ACHN (cell line): ENCODE measurements at regions not wholly inside any gene's neighbourhood (a gene's known extent, or its start where the extent isn't known, plus 50 kb on each side); places are given as distances from the start of the nearest gene placed in this dataset.
"Not testable (repeated sequence)": the region's sequence is repeated elsewhere in the genome, so short reads cannot be mapped to it uniquely, and the experiment has no call there.

Experiments
- DNase-seq: peaks from one replicate; pipeline ENCODE4 v3.0.0-alpha.2; 2015
- in situ Hi-C: cut with HindIII; loops from 2 replicates; pipeline ENCODE4 v1.10.0; 2017; ENCODE audit warnings: low sequenced_read_pairs, low pct_ligation_motif_present, low pct_unique_long_range_greater_than_20kb

DNA sequence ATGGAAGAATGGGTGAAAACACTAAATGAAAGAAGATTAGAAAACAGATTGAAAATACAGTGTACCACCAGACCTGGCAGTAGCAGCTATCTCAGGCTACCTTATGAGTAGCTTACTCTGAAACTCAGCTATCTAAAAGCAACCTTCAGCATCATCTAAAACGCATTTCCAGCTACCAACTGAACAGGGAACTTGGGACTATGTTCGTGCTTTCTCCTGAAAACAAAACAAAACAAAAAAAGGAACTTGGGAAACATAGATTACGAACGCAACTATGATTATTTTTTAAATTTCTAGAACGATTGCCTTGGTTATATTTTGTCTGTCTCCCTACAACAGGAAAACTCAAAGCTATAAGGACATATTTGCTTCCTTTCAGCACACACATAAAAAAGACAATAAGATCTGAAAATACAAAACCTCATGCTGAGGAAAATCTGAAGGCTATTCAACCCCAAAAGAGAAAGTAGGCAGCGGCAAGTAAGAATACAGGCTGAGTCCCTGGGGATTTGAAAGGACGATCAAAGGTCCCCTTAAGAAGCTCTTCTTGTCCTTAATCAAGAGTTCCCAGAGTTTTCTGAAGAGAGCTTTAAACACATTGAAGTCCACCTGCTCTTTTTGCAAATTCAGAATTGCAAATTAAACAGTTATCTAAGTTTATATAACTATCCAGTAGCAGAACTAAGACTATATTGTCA lies 53.4 kb downstream of the OR2K2 start:
- DNase-seq: no peak
- in situ Hi-C loops: no loop called here

DNA sequence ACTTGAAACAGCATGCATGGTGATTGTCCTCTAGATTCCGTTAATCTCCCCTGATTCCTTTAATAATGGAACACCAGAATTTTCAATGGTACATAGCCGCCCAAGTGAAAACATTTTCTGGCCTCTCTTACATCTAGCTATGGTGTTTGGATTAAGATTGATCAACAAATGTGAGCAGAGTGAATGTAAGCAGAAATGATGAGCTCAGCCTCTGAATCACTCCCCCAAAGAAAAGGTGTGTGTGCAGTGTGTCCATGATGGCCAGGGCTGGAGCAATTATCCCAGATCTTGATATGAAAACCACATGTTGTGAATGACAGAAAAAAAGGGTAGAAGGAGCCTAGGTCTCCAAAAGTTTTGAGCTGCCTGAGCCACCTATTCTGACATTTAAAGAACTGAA lies 55.3 kb downstream of the OR2K2 start:
- in situ Hi-C loops: no loop called here
- DNase-seq: no peak

DNA sequence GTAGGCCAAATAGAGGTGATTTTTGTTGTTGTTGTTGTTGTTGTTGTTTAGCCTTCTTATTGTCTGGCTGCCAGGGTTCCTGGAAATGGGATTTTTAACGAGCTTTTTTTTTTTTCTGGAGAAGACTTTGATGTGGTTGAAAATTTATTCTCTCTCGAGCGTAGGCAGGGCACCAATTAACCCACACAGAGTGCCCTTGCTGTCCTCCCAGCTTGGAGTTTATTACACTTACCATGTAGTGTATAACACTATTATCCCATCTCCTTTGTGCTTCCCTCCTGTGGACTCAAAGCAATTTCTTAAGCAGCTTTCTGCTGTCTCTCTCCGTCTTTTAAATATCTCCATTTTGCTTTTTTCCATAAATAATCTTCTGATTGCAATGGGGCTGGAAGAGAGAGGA lies 57.4 kb downstream of the OR2K2 start:
- DNase-seq: no peak
- in situ Hi-C loops: no loop called here

DNA sequence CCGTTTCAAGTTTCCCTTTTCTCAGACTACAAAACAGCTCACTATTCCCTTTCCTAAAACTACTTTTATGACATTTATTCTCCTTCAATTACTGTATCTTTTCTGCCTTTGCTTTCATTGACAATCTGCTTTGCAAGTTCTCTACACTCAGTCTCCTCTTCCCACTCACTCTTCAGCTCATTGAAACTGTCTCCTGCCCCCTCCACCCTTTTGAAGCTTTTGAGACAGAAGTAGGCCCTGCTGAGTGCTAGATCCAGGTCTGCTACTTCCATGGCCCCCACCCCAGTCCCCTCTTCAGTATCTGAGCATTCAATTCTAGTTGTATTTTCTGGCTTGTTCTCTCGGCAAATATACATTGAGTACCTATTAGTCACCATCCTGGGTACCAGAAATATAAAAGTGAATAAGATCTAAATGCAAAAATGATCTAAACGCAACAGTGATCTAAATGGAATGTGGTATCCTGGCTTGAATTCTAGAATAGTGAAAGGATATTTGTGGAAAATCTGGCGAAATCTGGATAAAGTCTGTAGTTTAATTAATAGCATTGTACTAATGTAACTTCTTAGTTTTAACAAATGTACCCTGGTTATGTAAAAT lies 58.4 kb downstream of the OR2K2 start:
- in situ Hi-C loops: no loop called here
- DNase-seq: no peak

GRCh38 chr9:111271047-111271446 lies 59.0 kb downstream of the OR2K2 start:
- DNase-seq: no peak
- in situ Hi-C loops: no loop called here

DNA sequence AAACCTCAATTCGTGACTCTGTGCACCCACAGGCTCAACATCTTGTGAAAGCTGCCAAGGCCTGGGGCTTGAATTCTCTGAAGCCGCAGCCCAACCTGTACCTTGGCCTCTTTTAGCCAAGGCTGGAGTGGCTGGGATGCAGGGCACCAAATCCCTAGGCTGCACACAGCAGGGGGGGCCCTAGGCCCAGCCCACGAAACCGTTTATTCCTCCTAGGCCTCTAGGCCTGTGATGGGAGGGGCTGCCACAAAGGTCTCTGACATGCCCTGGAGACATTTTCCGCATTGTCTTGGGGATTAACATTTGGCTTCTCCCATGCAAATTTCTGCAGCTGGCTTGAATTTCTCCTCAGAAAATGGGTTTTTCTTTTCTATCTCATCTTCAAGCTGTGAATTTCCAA lies 64.0 kb downstream of the OR2K2 start:
- DNase-seq, in situ Hi-C loops: not testable (repeated sequence)

DNA sequence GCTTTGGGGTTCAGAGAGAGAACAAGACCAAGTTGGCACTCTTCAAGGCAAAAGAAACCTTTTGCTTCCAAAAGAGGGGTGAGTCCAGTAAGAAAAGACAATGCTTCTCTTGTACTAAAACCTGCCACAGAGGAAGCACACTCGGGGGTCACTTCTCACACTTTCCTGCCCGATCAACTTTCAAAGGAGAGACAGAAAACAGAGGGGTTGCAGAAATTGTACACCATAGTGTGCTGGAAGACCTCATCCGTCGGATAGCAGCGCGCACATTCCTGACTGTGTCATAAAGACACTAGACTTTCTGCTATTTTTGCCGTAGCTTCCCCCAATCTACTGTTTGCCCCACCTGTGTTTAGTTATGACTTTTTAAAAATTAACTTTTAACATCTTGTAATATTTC lies 66.9 kb downstream of the OR2K2 start:
- no peak for DNase-seq

GRCh38 chr9:111258875-111259271 lies 71.2 kb downstream of the OR2K2 start:
- in situ Hi-C loops: no loop called here
- DNase-seq: no peak

More for the DNA sequence above, 66.9 kb downstream of the OR2K2 start:
- in situ Hi-C loops: no loop called here

- in situ Hi-C loops: no loop called here
- DNase-seq: no peak
These were observed 71.7 kb downstream of the OR2K2 start for GRCh38 chr9:111258209-111258874.

- no peak for DNase-seq
- in situ Hi-C loops: no loop called here
These were observed 76.1 kb downstream of the OR2K2 start for GRCh38 chr9:111253742-111254437.

DNA sequence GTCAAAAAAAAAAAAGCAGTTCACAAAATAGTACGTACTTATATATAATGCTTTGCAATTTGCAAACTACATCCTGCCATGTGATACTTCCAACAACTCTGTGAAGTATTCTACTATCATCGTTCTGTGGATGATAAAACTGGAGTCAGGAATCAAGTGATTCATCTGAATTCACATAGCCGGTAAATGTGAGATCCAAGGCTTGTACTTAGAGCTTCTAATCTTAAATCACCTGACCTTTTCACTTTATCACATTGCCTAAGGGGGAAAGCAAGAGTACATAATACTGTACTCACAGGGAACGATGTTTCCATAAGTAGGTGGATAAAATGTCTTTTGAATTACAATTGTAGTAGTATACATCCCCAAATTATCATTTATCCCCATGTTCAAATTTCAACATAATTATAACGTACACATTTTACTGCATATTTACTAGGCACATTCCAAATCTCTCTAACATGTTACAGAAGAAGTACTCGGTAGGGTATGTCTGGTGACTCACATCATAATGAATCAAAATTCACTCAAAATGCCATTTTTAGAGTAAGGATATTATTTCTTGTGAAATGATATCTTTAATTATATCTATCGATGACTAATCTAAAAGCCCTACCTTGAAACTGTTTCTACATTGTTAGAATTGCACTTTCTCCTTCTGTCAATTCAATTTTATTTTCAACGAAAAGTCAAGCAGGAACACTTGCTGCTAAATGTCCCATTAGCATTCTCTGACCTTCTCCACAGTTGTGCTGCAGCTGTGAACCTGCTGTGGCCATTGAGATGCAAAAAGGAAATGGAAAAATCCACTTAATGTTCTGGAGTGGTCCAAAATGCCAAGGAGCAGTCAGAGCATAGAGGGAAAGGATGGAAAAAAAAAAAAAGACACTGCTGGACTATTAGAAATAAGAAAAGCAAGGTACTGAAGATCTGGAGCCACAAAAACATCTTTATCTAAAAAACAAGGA lies 78.9 kb downstream of the OR2K2 start:
- no peak for DNase-seq
- in situ Hi-C loops: no loop called here

DNA sequence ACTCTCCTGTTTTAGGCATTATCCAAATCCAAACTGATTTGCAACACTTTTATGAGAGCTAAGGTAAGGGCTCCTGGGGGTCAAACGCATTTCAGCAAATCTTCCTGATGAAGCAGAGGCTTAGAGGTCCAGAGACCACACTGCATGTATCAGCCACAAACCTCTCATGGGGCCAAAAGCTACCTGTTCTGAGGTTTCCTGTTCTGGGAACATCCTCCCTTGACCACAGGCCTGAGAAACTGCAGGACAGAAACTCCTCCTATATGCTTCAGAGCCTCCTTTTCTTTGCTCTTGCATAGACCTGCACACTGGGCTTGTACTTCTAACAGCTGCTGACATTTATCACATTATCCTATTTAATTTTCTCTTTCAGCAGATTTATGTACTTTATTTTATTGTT lies 92.6 kb downstream of the OR2K2 start:
- in situ Hi-C loops: no loop called here

GRCh38 chr9:111236332-111236731 lies 93.7 kb downstream of the OR2K2 start:
- in situ Hi-C loops: no loop called here
- DNase-seq: no peak

More for the DNA sequence above, 92.6 kb downstream of the OR2K2 start:
- no peak for DNase-seq

- DNase-seq: no peak
These were observed 96.1 kb downstream of the OR2K2 start for GRCh38 chr9:111233963-111234362.

DNA sequence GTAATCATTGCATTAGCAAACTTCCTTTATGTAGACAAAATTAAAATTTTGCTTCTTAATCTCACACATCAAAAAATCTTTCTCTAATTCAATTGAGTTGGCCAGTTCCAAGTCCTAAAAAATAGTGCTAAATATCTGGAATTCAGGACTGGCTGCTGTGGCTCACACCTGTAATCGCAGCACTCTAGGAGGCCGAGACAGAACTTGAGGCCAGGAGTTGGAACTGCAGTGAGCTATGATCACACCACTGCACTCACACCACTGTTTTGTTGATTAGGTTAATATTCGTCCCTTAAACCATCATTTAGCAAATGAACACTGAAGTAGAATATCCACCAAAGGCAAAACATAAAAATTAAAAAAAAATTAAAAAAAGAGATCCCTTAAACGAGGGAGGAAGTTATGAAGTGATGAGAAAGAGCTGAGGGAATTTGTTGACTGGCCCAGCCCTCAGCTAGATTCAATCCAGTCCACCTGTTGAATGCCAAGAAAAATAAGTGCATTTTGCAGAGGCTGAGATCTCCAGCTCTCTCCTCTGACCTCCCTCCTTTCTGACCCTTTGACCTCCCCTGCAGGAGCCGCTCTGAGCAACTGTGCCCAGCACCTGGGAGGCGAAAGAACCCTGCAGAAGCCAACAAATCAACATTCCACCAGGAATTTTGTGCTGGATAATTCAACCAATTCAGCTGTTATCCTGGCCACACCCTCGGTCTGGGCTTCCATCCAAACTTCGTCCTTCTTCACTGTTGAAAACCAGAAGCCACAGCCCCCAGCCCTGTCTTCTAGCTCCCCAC lies 96.8 kb downstream of the OR2K2 start:
- no peak for DNase-seq
- in situ Hi-C loops: no loop called here

More at GRCh38 chr9:111233963-111234362, 96.1 kb downstream of the OR2K2 start:
- in situ Hi-C loops: no loop called here

- in situ Hi-C loops: no loop called here
These were observed 98.0 kb downstream of the OR2K2 start for GRCh38 chr9:111231801-111232580.

GRCh38 chr9:111222757-111223156 lies 107.3 kb downstream of the OR2K2 start:
- no peak for DNase-seq
- in situ Hi-C loops: no loop called here

More at GRCh38 chr9:111231801-111232580, 98.0 kb downstream of the OR2K2 start:
- no peak for DNase-seq
